ENCODE measurements at regions not wholly inside any gene's neighbourhood (a gene's known extent, or its start where the extent isn't known, plus 50 kb on each side); places are given as distances from the start of the nearest gene placed in this dataset.

- ATAC-seq (no peak), FAIRE-seq (no peak), DNase-seq (ENCODE audit: extremely low read depth in 1 of 4, low spot score in 3 of 4) (no peak)
- WGBS (ENCODE audit: insufficient coverage, low coverage, missing lambda C conversion rate), result 0% methylated on average over 2 of the region's 2 CpGs
- POLR2A ChIA-PET, result no interaction called here
- Histone ChIP-seq H3K9me3 (replicated peaks; ENCODE audit: control insufficient read depth, insufficient read depth, low read depth, low read length) (no peaks in the 10 kb centered on the region; the same call in 1 of the 2 replicates), H4K20me1 (replicated peaks; ENCODE audit: control insufficient read depth, insufficient read depth, low read length) (no peaks in the 10 kb centered on the region), H3K27me3 (ENCODE audit: control insufficient read depth in 2 of 2, insufficient read depth in 2 of 2, low read length in 2 of 2) (no peaks in the 10 kb centered on the region), H3K79me2 (ENCODE audit: control insufficient read depth, insufficient read depth, low read length) (no peaks in the 10 kb centered on the region), H3K4me1 (replicated peaks in 1 of 2; ENCODE audit: control insufficient read depth in 2 of 2, insufficient read depth in 2 of 2, low read length in 2 of 2) (no peaks in the 10 kb centered on the region), H3K36me3 (ENCODE audit: control insufficient read depth, insufficient read depth, low read length) (no peaks in the 10 kb centered on the region), H3K9me1 (ENCODE audit: control insufficient read depth, insufficient read depth, low read length) (no peaks in the 10 kb centered on the region), H2AFZ (ENCODE audit: low read depth, low read length) (no peak overlapping the region), H3K9ac (ENCODE audit: insufficient read depth in 1 of 2, low read depth in 2 of 2, low read length in 2 of 2) (no peak overlapping the region), H3K27ac (ENCODE audit: extremely low read depth, low read depth, low read length) (no peak overlapping the region), H3K4me2 (ENCODE audit: insufficient read depth, low read length) (no peak overlapping the region), H3K4me3 (no peak overlapping the region)
- CTCF ChIA-PET (ENCODE audit: low intra/inter-chr PET ratio), result no interaction called here
- no TSS peak for BruUV-seq (replicated peaks)
- in situ Hi-C loops (cut with MboI) (no loop called here), intact Hi-C loops (cut with micrococcal nuclease) (no loop called here)
- TF ChIP-seq HMGXB4 (CRISPR knock-in tag; IDR thresholded peaks at IDR 0.05) (no peak), NR3C1 (CRISPR knock-in tag; IDR thresholded peaks at IDR 0.05) (no peak), ZNF212 (CRISPR knock-in tag; IDR thresholded peaks at IDR 0.05) (no peak), ZBTB5 (IDR thresholded peaks at IDR 0.05) (no peak), KDM5B (IDR thresholded peaks at IDR 0.05; ENCODE audit: insufficient replicate concordance, low read depth, low read length) (no peak), YBX1 (IDR thresholded peaks at IDR 0.05) (no peak), FOXP4 (CRISPR knock-in tag; IDR thresholded peaks at IDR 0.05; ENCODE audit: borderline replicate concordance) (no peak), ARID3A (IDR thresholded peaks at IDR 0.05; ENCODE audit: borderline replicate concordance, low read depth, low read length) (no peak), ZNF146 (CRISPR knock-in tag; IDR thresholded peaks at IDR 0.05; ENCODE audit: unreplicated experiment) (no peak), ZNF165 (CRISPR knock-in tag; IDR thresholded peaks at IDR 0.05; ENCODE audit: borderline replicate concordance) (no peak), CSDE1 (IDR thresholded peaks at IDR 0.05) (no peak), SMAD1 (IDR thresholded peaks at IDR 0.05; ENCODE audit: low read depth, low read length, partially characterized antibody) (no peak)
These were observed 620.3 kb downstream of the CCSER2 start for GRCh38 chr10:84948644-84949043.

Data from K562 (cell line).